ENCODE measurements at regions not wholly inside any gene's neighbourhood (a gene's known extent, or its start where the extent isn't known, plus 50 kb on each side); places are given as distances from the start of the nearest gene placed in this dataset.
"Not testable (repeated sequence)": the region's sequence is repeated elsewhere in the genome, so short reads cannot be mapped to it uniquely, and the experiment has no call there.

GRCh38 chr4:79247695-79248394 is 78.0 kb downstream of the NAA11 start:
- no peak for ATAC-seq
- no peaks in the 10 kb centered on the region for H3K9me3 ChIP-seq
- ChIA-PET POLR2A (no interaction called here), CTCF (no interaction called here)
- DNase-seq (ENCODE audit: low read depth in 1 of 2, low spot score in 1 of 2): no peak
- WGBS (ENCODE audit: missing lambda C conversion rate): 18% methylated on average over 6 of the region's 6 CpGs
- TF ChIP-seq CTCF (IDR thresholded peaks at IDR 0.05) (no peak), ZFP36 (IDR thresholded peaks at IDR 0.05; ENCODE audit: borderline replicate concordance, partially characterized antibody) (no peak)
- no peak for FAIRE-seq
- no peak overlapping the region for H3K4me3 ChIP-seq
- no peak overlapping the region for H3K27ac ChIP-seq
- no peak overlapping the region for H3K4me2 ChIP-seq
- H3K4me1 ChIP-seq: no peaks in the 10 kb centered on the region

- H3K4me3 ChIP-seq; H3K4me2 ChIP-seq; FAIRE-seq; CTCF ChIA-PET; POLR2A ChIA-PET; H3K4me1 ChIP-seq; ATAC-seq; H3K9me3 ChIP-seq; DNase-seq (ENCODE audit: low read depth in 1 of 2, low spot score in 1 of 2); H3K27ac ChIP-seq: not testable (repeated sequence)
- 54% methylated on average over 4 of the region's 44 CpGs for WGBS (ENCODE audit: missing lambda C conversion rate)
Measured at GRCh38 chr4:79245200-79245940, 80.5 kb downstream of the NAA11 start.

- Histone ChIP-seq H3K9me3 (no peaks in the 10 kb centered on the region), H3K4me2 (no peak overlapping the region), H3K4me3 (no peak overlapping the region), H3K27ac (no peak overlapping the region), H3K4me1 (no peaks in the 10 kb centered on the region)
- WGBS (ENCODE audit: missing lambda C conversion rate): 0% methylated on average over 3 of the region's 3 CpGs
- DNase-seq (ENCODE audit: low read depth in 1 of 2, low spot score in 1 of 2) (no peak), FAIRE-seq (no peak), ATAC-seq (no peak)
- TF ChIP-seq ATOH8 (CRISPR knock-in tag; IDR thresholded peaks at IDR 0.05; ENCODE audit: low read depth) (no peak), FOSL2 (IDR thresholded peaks at IDR 0.05) (no peak), FOSL2 (CRISPR knock-in tag; IDR thresholded peaks at IDR 0.05) (no peak), NR3C1 (IDR thresholded peaks at IDR 0.05) (no peak), SREBF2 (IDR thresholded peaks at IDR 0.05) (no peak), ELK1 (IDR thresholded peaks at IDR 0.05; ENCODE audit: low read depth, low read length) (no peak), HOXB5 (CRISPR knock-in tag; IDR thresholded peaks at IDR 0.05) (no peak), ZSCAN20 (CRISPR knock-in tag; IDR thresholded peaks at IDR 0.05) (no peak), HEYL (CRISPR knock-in tag; IDR thresholded peaks at IDR 0.05) (no peak), FOSB (CRISPR knock-in tag; IDR thresholded peaks at IDR 0.05) (no peak), CTCF (IDR thresholded peaks at IDR 0.05) (no peak)
- CTCF ChIA-PET: no interaction called here
- POLR2A ChIA-PET: no interaction called here
Measured at GRCh38 chr4:79241846-79242245, 84.0 kb downstream of the NAA11 start.

Data from A549 (cell line).